Neutrophil (primary cell): ENCODE measurements at regions not wholly inside any gene's neighbourhood (a gene's known extent, or its start where the extent isn't known, plus 50 kb on each side); places are given as distances from the start of the nearest gene placed in this dataset.

Experiments
- H3K27ac ChIP-seq: fragments of 200-600 bp; sonication (generic); 2 replicates; pipeline ENCODE4 v1.5.1; 2016; ENCODE audit warnings: mild to moderate bottlenecking, moderate library complexity
- H3K27me3 ChIP-seq: fragments of 200-600 bp; sonication (generic); 2 replicates; pipeline ENCODE4 v1.6.0; 2016; ENCODE audit warnings: mild to moderate bottlenecking
- H3K36me3 ChIP-seq: fragments of 200-600 bp; sonication (generic); 2 replicates; pipeline ENCODE4 v1.5.1; 2017
- H3K4me1 ChIP-seq, 2 experiments: fragments of 200-600 bp in 1 of 2; sonication (generic) in 1 of 2; 1 replicate in 1 of 2; 2 replicates in 1 of 2; pipeline versions ENCODE4 v1.5.1 to v1.6.1; 2013 to 2016; ENCODE audit warnings: low read depth in 1 of 2, low read length in 1 of 2, mild to moderate bottlenecking in 1 of 2, moderate library complexity in 1 of 2; ENCODE audit not compliant: control insufficient read depth in 1 of 2, insufficient read depth in 1 of 2
- H3K4me3 ChIP-seq, 2 experiments: fragments of 200-600 bp in 1 of 2; sonication (generic) in 1 of 2; 1 replicate in 1 of 2; 2 replicates in 1 of 2; pipeline ENCODE4 v1.5.1; 2013 to 2016; ENCODE audit warnings: low read depth in 1 of 2, low read length in 1 of 2, mild to moderate bottlenecking in 1 of 2, moderate library complexity in 1 of 2
- H3K9me3 ChIP-seq: fragments of 200-600 bp; sonication (generic); 2 replicates; pipeline ENCODE4 v1.5.1; 2016
- TF ChIP-seq, protein P1 (sequence below): fragments of 200-600 bp; sonication (generic); IDR thresholded peaks from 2 replicates; pipeline ENCODE4 v1.5.1; 2016; ENCODE audit warnings: antibody characterized with exemption

DNA sequence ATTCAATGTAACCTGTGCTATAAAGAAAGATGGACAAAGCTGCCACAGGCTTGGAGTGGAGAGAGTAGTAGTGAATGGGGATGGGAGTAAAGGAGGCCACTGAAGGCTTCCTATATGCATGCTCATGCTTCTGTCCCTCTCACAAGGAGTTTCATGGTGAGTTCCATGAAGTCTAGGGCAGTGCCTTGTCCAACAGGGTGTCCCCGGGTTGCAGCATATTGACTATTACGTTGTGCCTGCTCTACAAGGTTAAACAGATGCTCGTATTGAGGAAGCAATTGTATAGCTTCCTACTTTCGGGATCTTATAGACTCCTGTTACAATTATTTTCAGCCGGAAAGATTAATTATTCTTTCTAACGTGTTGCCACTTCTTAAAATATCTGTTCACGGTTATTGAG is 129.1 kb upstream of the PIK3R1 start:
- H3K36me3 ChIP-seq = no peaks in the 10 kb centered on the region
- H3K27me3 ChIP-seq = no peaks in the 10 kb centered on the region
- H3K4me3 ChIP-seq = no peak overlapping the region
- TF ChIP-seq, protein P1, sequence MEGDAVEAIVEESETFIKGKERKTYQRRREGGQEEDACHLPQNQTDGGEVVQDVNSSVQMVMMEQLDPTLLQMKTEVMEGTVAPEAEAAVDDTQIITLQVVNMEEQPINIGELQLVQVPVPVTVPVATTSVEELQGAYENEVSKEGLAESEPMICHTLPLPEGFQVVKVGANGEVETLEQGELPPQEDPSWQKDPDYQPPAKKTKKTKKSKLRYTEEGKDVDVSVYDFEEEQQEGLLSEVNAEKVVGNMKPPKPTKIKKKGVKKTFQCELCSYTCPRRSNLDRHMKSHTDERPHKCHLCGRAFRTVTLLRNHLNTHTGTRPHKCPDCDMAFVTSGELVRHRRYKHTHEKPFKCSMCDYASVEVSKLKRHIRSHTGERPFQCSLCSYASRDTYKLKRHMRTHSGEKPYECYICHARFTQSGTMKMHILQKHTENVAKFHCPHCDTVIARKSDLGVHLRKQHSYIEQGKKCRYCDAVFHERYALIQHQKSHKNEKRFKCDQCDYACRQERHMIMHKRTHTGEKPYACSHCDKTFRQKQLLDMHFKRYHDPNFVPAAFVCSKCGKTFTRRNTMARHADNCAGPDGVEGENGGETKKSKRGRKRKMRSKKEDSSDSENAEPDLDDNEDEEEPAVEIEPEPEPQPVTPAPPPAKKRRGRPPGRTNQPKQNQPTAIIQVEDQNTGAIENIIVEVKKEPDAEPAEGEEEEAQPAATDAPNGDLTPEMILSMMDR = no peak
- H3K27ac ChIP-seq = no peak overlapping the region
- H3K9me3 ChIP-seq = no peaks in the 10 kb centered on the region
- H3K4me1 ChIP-seq = no peaks in the 10 kb centered on the region

DNA sequence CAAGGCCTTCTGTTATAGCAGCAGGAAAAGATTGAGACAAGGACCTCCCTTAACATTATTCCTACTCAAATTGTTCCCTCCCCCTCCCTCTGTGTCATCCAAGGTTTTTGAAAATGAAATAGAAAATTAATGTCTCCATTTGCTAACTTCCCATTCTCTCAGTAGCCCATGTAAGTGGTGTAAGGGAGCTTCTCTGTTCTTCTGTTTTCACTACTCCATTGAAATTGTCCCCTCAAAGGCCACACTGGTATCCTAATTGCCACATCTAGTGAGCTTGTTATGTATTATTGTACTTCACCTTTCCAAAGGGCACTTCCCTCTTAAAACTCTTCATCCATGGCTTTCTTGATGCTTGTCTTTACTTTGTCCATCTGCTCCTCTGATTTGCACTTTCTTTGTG is 131.2 kb upstream of the PIK3R1 start:
- TF ChIP-seq, protein P1 = no peak
- H3K4me3 ChIP-seq = no peak overlapping the region
- H3K27ac ChIP-seq = no peak overlapping the region
- H3K36me3 ChIP-seq = no peaks in the 10 kb centered on the region
- no peaks in the 10 kb centered on the region for H3K4me1 ChIP-seq
- no peaks in the 10 kb centered on the region for H3K27me3 ChIP-seq
- no peaks in the 10 kb centered on the region for H3K9me3 ChIP-seq

DNA sequence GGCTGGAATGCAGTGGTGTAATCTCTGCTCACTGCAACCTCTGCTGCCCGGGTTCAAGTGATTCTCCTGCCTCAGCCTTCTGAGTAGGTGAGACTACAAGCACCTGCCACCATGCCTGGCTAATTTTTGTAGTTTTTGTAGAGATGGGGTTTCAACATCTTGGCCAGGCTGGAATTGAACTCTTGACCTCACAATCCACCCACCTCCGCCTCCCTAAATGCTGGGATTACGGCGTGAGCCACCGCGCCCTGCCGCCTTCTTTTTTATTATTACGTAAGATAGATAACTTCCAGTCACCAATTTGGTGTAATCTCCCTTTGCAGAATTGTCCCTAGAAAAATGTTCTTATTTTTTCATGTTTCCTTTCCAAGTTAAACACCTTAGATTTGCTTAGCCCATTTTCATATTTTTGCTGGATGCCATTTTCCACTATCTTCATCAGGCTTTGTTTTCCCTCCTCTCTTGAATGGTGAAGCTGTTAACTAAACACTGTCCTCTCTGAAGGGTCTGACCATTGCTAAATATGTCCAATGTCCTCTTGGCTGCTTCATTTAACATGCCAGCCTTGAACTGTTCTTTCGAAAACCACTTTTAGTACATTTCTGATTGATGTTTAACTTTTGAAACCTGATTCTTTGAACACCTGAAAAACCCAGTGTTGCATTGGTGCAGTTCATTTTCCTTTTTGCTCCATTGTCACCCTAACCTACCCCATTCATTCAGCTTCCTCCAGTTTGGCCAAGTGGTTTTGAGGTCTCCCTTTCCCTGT is 135.1 kb upstream of the PIK3R1 start:
- Histone ChIP-seq H3K9me3 (no peaks in the 10 kb centered on the region), H3K36me3 (no peaks in the 10 kb centered on the region), H3K4me3 (no peak overlapping the region), H3K27ac (no peak overlapping the region), H3K27me3 (no peaks in the 10 kb centered on the region), H3K4me1 (no peaks in the 10 kb centered on the region)
- TF ChIP-seq, protein P1 = no peak

DNA sequence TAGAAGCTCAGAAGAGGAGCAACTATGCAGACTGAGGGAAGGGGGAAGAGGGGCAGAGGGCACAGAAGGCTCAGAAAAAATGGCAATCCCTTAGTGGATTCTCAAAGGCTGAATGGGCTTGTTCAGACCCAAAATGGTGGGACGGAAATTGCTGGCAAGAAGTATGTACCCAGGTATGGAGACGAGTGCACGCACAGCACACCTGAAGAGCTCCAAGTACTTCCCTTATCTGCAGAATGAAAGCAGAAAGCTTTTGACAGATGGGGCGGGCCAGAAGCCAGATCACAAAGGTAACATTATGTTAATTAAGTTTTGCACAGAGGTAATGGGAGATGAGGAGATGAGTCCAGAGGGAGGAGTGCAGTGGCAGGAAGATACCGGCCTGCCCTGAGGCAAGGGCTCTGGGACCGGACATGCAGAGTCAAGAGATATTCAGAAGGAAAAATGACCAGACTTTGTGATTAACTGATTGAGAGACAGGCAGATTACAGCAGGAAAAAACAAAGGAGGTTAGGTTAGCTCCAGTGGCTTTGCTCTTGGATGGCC is 138.1 kb upstream of the PIK3R1 start:
- TF ChIP-seq, protein P1 = no peak
- no peaks in the 10 kb centered on the region for H3K27me3 ChIP-seq
- no peak overlapping the region for H3K27ac ChIP-seq
- no peaks in the 10 kb centered on the region for H3K9me3 ChIP-seq
- H3K4me3 ChIP-seq = no peak overlapping the region
- no peaks in the 10 kb centered on the region for H3K4me1 ChIP-seq
- no peaks in the 10 kb centered on the region for H3K36me3 ChIP-seq

DNA sequence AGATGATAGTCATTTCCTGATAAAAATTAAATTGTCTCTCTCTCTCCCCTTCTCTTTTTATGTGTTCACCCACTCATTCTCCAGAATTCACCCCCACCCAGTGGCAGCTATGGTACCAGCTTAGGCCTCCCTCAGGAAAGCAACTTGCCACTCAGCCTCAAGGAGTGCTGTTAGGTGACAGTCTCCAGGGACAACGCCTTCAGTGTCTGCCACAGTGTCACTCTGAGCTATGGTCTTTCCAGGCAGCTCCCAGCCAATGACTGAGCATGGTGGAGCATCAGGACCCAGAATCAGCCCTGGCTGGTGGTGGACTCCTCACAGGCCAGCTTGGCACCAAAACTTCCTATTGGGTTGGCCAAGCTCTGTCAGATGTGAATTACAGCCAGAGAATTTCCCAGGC is 140.9 kb upstream of the PIK3R1 start:
- Histone ChIP-seq H3K27ac (no peak overlapping the region), H3K9me3 (no peaks in the 10 kb centered on the region), H3K27me3 (no peaks in the 10 kb centered on the region), H3K36me3 (no peaks in the 10 kb centered on the region), H3K4me3 (no peak overlapping the region), H3K4me1 (no peaks in the 10 kb centered on the region)
- TF ChIP-seq, protein P1 = no peak
